IPS DF 4.7 (cell line): ENCODE measurements at regions not wholly inside any gene's neighbourhood (a gene's known extent, or its start where the extent isn't known, plus 50 kb on each side); places are given as distances from the start of the nearest gene placed in this dataset.
A peak's percentile ranks its signal among the peaks of the same experiment; 100 is the strongest.

Source experiments
- DNase-seq: peaks from one replicate; pipeline ENCODE4 v3.0.0-alpha.2; 2013; ENCODE audit warnings: low spot score; ENCODE audit errors: extremely low read depth

DNA sequence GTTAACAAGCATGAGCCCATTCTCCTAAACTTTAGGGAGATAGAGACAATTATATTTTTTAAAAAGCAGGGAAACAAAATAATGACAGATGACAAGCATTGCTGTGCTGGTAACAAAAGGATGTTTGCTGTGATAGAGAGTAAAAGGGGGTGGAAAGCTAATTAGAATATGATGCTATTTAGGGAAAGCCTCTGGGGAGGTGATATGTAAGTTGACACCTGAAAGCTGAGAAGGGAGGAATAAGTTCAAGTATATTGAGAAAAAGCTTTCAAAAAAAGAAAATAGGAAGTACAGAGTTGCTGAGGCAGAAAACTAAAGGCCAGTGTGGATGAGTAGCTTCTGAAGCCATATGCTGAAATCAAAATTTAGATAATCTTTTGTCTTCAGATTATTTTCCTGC, 565.2 kb upstream of the NRXN1 start:
- no peak for DNase-seq

DNA sequence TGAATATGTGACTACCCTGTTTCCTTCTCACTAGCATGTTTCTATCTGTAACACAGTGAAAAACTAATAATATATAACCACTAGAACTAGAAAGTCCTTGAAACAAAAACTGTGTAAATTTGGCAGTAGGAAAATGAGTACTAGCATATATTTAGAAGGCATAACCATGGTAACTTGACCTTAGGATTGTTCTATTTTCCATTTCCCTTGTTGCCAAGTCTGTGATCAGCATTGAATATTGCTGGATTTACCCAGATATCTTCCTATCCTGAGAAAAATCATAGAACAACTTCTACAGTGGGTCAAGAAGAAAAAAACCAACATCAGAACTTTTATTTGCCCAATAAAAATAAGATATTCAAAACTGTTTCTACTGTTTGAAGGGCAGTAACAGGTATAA, 563.9 kb upstream of the NRXN1 start:
- no peak for DNase-seq

DNA sequence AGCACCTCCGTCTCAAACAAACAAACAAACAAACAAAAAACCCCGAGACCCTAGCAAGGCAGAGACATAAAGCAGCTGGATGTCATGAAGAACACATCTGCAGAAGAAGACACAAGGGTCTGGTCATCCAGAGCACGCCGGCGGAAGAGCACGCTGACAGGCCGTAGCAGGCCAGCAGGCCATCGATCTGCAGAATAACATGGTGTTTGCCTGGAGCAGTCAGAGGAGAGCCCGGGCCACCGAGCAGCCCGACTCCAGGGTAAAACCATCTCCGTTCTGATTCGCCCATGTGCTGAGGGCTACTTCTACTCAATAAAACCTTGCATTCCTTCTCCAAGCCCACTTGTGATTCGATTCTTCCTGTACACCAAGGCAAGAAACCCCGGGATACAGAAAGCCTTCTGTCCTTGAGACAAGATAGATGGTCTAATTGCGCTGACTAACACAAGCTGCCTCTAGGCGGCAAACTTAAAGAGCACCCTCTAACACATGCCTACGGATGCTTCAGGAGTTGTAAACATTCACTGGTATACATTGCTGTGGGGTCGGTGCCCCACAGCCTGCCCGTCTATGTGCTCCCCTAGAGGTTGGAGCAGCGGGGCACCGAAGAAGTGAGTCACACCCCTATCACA, 549.8 kb upstream of the NRXN1 start:
- DNase-seq = no peak

DNA sequence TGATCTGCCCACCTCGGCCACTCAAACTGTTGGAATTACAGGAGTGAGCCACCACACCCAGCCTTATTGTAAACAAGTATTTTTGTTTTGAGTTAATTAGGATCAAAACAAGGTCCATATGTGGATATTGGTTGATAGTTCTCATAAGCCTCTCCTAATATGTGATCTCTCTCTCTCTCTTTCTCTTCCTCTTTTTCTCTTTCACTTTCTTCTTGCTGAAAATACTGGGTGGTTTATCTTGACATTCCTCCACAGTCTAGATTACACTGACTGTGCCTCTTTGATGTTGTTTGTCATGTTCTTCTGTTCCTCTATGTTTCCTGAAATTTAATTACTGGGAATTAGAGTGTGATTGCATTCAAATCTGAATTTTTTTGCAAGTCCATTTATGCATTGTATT, 547.5 kb upstream of the NRXN1 start:
- DNase-seq = no peak

DNA sequence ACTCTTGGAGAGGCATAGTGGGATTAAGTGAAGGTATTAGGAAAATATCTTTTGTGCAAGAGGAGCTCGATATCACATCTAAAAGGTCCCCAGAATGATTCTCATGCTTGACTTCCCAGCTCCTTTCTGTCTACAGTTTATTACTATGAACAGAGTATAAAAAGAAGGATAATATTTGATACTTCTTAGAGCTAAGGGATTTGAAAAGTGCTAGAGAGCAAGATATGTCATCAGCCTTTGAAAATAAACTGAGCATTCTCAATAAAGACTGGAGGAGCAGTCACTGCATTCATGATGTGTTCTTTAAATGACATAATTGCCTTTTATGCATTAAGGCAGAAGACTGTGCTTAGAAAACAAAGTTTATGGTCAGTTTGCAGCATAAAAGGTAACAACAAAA, 543.2 kb upstream of the NRXN1 start:
- no peak for DNase-seq

- DNase-seq = no peak
These were observed 527.1 kb upstream of the NRXN1 start for GRCh38 chr2:51559026-51559425.

GRCh38 chr2:51553476-51553875, 521.5 kb upstream of the NRXN1 start:
- no peak for DNase-seq

DNA sequence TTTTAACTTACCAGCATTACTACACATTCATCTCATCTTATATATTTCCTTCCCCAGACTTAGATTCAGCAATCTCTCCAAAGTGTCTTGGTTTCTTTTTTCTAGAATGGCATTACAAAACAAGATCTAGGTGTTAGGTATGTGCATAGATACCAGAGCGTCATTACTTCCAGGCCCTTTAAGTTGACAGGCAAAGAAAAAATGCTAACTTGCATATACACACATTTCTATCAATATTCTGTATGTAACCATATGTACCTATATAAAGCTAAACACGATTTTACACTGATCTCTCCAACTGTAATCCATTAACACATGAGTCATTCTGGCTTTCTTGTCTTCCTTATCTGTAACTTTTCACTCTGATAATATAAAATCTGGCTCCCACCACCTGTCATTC, 503.8 kb upstream of the NRXN1 start:
- DNase-seq = no peak

DNA sequence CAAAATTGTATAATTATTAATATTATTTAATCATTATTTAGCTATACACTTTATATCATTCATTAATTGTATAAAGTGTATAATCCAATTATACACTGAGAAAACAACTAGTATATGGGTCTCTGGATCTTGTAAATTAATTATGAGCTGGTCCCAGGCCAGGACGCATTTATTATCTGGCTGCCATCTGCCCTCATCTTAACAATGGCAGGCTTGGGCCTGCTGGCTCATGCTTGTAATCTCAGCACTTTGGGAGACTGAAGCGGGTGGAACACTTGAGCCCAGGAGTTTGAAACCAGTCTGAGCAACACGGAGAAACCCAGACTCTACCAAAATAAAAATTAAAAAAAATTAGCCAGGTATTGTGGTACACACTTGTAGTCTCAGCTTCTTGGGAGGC, 502.2 kb upstream of the NRXN1 start:
- no peak for DNase-seq

- DNase-seq = no peak
These were observed 496.2 kb upstream of the NRXN1 start for GRCh38 chr2:51528156-51528555.

DNA sequence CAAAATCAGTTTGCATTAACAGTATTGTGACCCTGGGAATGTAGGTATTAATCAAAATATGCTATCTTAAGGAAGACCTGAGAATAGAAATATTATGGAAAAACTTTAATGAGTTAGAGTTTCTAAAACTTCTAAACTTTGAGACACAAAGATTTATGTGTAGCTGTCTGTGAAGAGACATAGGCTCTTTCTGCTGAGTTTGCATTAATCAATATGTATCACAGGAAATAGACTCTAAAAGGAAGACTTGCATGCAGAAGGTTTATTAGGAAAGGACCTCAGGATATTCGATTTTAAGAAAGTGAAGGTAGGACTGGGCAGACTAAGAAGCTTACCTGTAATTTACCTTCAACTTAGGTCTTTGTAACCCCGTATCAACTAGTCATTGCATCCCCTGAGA, 494.8 kb upstream of the NRXN1 start:
- no peak for DNase-seq

DNA sequence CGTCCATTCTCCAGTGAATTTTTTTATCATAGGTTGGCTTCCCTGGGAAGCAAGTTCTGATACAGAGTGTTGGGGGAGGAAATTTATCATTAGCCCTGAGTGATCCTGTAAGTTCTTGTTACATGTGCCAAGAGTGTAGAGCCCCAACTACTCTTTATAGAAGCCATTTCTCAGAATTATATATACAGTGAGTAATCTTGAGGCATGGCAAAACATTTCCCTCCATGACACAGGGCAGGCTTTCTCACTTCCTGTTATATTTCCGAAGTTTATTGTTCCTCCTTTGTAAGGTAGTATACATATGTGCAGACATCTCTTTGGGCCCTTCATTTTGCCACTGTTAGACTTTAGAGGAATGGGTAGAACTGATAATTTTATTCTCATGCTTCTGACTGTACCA, 484.7 kb upstream of the NRXN1 start:
- DNase-seq = no peak

DNA sequence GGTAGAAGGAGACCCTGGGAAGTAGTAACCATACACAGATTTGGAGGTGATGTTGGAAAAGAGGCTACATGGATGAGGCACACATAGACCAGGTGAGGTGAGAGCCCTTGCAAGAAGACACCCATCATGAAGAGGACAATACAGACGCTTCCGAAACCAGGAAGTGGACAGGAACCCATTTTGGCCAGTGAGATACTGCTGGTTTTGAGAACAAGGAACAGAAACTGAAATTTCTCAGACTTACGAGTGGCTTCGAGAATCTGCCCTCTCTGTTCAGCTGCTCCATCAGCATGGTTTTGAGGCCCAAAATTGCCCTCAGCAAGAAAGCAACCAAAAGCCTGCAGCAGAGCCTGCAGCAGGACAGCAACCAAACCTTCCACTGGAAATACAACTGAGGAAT, 479.1 kb upstream of the NRXN1 start:
- no peak for DNase-seq

- no peak for DNase-seq
These were observed 478.4 kb upstream of the NRXN1 start for GRCh38 chr2:51510303-51510702.

GRCh38 chr2:51505533-51505932, 473.6 kb upstream of the NRXN1 start:
- DNase-seq = peak; percentile 22

- DNase-seq = no peak
These were observed 458.8 kb upstream of the NRXN1 start for GRCh38 chr2:51490576-51491234.

DNA sequence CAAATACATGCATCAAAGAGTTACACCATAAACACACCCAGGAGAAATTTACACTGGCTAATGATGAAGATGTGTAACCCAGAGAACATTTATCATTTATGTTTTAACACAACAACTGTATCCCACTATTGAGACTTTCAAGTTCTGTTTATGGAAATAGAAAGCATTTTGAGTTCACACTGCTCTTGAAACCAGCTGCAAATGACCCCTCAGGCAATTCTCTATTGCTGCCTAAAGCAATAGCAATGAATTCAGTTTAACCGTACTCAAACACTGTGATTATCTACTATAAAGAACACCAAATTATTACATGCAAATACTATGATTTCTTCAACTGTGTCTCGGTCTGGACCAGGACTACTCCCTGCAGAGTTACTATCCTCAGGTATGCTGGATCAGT, 452.7 kb upstream of the NRXN1 start:
- no peak for DNase-seq

- DNase-seq = no peak
These were observed 451.8 kb upstream of the NRXN1 start for GRCh38 chr2:51483720-51484119.

DNA sequence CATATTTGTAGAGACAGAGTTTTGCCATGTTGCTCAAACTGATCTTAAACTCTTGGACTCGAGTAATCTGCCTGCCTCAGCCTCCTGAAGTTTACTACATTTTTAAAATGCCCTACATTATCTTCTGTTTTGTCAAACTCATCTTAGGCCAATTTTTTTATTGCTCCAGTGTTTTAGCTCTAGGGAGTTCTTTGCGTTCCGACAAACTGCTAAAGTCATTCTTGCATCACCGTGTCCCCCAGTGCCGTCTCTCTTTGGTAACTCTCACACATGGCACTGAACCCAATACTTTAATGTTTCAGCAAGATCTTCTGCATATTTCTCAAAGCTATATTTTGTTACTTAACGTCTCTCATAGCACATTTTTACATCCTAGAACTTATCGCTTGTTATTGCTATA, 440.9 kb upstream of the NRXN1 start:
- DNase-seq = no peak

DNA sequence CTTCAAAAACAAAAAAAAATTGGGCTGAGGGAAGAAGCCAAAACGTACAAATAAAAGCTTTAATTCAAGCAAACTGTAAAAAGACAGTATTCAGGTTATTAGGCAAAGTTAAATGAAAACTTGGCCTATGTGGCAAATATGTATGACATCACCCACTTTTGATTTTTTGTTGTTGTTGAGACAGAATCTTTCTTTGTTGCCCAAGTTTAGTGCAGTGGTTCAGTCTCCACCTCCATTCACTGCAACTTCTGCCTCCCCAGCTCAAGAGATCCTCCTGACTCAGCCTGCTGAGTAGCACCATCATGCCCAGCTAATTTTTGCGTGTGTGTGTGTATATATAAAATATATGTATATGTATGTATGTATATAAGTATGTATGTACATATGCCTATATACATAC, 440.4 kb upstream of the NRXN1 start:
- no peak for DNase-seq

DNA sequence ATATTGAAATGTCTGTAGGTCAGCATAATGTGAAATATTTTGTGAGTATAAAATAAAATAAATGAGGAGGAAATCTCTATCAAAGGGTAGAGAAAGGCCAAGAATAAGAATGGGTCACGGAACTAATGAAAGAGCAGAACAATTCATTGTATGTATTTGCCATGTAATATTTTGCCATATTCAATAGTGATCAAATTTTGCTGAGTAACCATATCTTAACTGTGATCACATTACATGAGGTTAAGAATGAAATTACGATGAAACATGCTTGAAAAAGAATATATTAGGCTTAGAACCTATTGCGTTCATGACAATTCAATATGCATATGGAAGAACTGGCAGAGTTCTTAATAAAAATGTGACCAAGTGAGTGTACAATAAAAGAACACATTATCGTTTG, 437.2 kb upstream of the NRXN1 start:
- DNase-seq = no peak

- no peak for DNase-seq
These were observed 433.4 kb upstream of the NRXN1 start for GRCh38 chr2:51465326-51465725.

GRCh38 chr2:51454177-51454576, 422.2 kb upstream of the NRXN1 start:
- DNase-seq = no peak

DNA sequence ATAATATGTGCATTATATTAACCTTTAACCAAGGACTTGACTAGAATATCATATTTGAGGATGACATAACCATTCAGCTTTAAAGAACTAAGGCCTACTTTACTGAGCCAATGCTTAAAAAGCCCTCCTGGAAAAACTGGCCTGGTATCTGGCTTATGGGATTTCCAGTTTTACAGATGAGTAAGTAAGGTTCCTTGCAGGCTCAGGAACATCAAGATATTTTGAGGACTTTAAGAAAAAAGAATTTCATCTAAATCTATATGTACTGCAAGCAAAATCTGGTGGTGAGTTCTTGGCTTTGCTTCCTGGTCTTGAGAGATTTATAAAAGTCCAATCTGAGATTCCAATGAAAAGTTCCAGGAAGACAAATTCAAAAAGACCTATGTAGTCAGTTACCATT, 417.0 kb upstream of the NRXN1 start:
- no peak for DNase-seq
